ENCODE measurements at regions not wholly inside any gene's neighbourhood (a gene's known extent, or its start where the extent isn't known, plus 50 kb on each side); places are given as distances from the start of the nearest gene placed in this dataset.

DNA sequence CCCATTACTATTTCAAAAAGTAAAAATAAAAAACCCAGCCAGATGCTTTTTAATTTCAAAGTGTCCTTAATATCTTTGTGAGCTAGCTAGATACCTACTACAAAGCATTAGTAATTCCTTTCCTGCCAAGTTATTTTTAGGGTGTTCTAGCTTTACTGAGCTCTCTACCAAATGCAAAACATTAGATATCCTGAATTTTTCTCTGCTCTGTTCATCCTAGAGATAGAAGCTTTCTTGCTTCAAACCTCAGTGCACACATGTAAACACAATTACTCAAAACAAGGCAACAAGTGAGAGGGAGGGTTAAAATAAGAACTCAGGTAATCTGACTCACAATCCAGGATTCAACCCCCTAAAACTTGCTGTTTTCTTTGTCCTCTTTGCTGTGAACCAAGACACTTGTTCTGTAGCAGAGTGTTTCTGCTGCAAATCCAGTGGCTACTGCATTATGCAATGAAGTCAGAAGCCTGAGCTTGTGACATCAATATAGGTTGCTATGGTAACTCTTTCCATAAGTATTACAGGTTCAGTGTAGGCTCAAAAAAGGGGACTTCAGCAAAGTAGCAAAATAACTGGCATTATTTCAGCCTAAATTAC, 72.6 kb upstream of the STXBP5 start:
- DNase-seq (ENCODE audit: low read depth, low spot score), result no peak

GRCh38 chr6:147132889-147133288, 71.3 kb upstream of the STXBP5 start:
- no peak for DNase-seq (ENCODE audit: low read depth, low spot score)

GRCh38 chr6:147133669-147134068, 70.5 kb upstream of the STXBP5 start:
- no peak for DNase-seq (ENCODE audit: low read depth, low spot score)

DNA sequence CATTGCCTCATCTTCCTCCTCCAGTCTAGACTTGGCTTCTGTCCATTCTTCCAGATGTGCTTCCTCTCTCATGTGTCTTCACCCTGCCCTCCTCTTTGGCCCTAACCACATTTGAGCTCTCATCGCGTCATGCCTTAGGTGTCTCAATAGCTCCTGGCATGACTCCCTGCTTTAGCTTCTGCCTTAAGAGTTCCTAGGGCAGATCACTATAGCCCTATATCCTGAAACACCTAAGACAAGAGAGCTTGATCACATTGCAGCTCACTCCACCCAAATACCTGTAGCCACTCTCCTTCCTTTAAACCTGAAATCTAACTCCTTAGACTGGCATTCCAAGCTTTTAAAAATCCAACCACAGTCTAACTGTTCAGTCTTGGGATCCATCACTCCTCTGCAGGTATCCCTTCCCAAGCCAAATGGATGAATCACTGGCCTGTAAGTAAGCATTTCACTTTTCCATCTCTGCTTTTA, 69.0 kb upstream of the STXBP5 start:
- no peak for DNase-seq (ENCODE audit: low read depth, low spot score)

DNA sequence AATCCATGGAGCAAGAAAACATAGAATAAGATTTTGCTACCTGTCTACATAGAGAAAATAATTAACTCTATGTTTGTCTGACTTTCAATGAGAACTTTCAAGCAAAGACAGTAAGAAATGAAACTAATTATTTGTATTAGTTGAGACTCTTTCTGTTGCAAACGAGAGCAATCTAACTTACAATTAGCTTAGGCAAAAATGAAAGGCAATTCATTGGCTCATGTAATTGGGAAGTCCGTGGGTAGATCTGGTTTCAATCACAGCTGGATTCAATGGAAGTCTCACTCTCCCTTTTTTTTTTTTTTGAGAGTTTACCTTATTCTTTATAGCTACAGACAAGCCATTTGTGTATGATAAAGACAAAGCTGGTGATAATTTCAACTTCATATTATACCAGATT, 68.2 kb upstream of the STXBP5 start:
- no peak for DNase-seq (ENCODE audit: low read depth, low spot score)

DNA sequence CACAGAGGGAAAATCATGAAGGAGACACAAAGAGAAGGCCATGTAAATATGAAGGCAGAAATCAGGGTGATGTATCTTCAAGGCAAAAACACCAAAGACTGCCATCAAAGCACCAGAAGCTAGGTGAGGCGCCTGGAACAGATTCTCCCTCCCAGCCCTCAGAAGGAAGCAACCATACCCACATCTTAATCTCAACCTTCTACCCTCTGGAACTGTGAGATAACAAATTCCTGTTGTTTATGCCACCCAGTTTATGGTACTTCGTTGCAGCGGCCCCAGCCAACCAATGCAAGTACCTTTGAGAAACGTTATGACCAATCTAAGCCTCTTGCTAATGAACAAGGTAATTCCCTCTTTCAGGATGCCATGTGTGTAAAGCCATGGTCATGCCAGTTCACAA, 66.2 kb upstream of the STXBP5 start:
- DNase-seq (ENCODE audit: low read depth, low spot score), result no peak

- no peak for DNase-seq (ENCODE audit: low read depth, low spot score)
Observed at GRCh38 chr6:147138835-147139234, 65.4 kb upstream of the STXBP5 start.

DNA sequence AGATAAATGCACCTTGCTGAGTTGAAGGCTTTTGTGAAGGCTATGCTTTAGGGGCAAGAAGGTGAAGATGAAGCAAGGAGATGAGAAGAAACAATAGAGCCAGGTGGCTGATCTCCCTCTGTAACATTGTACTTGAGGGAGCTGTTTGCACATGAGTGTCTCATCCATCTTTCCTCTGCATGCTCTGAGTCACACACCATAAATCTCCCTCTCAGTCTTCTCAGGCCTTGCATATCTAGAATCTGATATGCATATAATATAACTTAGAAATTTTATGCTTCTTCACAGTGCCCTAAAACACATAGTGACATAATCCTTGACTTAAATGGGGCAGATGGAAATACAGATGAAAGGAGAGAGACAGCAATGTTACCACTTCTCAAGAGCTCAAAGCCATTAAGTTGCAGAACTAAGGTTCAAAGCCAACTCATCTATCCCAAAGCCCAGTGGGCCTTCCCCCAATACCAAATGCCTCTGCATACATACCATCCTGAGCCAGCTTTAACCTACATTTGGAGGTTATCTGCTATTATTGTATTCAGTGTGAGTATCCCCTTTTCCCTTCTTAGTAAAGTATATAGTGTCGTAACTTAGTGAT, 62.4 kb upstream of the STXBP5 start:
- DNase-seq (ENCODE audit: low read depth, low spot score), result no peak

GRCh38 chr6:147142684-147143245, 61.5 kb upstream of the STXBP5 start:
- no peak for DNase-seq (ENCODE audit: low read depth, low spot score)

DNA sequence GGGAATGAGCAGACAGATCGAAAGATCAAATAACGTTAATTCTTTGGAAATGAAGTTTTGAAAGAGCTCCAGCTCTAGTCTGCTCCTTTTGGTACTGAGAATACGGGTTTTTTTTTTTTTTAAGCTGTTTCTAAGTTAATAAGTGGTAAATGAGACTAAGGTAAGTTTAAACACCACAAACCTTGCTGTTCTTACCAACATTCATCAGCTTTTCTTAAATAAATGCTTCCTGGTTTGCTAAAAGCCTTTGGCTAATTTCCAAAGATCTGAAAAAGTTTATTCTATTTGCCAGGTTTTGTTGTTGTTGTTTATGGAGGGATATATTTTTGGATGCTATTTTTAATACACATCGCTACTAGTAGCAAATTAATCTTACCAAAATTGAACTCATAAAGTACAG, 55.1 kb upstream of the STXBP5 start:
- no peak for DNase-seq (ENCODE audit: low read depth, low spot score)

DNA sequence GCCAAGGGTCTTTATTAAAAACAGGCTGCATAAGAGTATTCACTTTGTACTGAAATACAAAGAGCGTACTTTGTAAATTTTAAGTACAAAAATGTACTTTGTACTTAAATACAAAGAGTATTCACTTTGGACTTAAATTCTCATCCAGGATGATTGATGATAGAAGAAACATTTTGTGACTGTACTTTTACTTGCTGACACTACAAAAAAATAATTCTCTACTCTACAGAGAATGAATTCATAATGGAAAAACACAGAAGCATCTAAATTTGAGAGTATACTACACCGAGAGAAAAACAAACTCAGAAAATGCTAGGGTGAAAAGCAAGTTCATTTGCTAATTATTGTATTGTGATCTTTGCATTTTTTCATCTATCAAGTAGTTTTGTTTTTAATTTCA, 54.4 kb upstream of the STXBP5 start:
- no peak for DNase-seq (ENCODE audit: low read depth, low spot score)

DNA sequence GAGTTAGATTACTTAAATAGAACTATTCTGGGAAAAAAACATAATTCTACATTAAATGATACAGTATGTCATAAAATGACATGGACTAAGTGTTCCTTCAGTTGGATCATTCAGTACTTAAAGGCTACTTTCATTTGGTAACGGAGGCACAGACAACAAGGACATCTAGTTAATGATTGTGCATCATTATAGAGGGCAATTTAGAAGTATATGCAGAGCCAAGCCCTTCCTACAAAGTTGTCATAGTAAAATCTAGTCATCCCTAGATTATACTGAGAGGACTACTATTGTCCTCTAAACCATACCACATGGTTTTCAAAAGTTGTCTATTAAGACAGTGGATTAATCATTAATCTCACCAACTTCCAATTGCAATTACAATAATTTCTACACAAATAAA, 53.9 kb upstream of the STXBP5 start:
- no peak for DNase-seq (ENCODE audit: low read depth, low spot score)

Measured in ELF-1 (cell line).